ENCODE measurements at regions not wholly inside any gene's neighbourhood (a gene's known extent, or its start where the extent isn't known, plus 50 kb on each side); places are given as distances from the start of the nearest gene placed in this dataset.

- no peak for FAIRE-seq
Observed at GRCh38 chr7:51732951-51733350, 416.3 kb upstream of the COBL start.

DNA sequence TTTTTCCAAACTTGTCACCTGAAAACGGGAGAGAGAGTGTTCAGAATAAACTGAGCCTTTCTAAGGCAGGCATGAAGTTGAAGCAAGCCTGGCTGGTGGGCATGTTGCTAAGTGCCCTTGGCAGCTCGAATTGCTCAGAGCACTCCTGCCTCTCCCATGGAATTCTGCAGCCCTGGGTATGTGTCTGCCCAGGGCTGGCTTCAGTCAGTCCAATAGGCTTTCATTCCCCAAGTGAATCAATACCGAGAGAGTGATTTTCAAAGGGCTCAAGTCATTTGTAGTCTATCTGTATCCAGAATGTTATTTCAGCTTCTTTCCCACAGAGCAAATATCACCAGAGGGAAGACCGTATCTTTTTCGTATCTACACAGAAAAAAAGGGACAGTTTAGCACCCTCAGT is 415.5 kb upstream of the COBL start:
- no peak for FAIRE-seq

GRCh38 chr7:51731075-51731474 is 414.5 kb upstream of the COBL start:
- no peak for FAIRE-seq

DNA sequence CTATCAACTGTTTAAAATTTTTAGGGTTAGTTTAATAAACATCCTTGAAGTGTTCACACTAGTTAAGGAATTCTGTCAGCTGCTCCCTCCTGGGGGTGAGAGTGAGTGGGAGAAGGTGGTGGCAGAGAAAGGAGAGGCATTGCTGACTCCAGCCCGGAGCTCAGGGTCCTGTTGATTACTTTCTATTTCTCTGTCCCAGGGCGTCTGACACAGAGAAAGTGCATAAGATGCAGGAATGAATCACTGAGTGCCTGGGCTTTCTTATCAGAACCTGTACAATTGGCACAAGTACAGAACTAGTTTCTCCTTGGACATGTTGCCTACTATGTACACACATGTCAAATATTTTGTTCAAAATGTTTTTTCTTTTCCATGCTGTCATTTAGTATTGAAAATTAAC is 410.8 kb upstream of the COBL start:
- FAIRE-seq, result no peak

DNA sequence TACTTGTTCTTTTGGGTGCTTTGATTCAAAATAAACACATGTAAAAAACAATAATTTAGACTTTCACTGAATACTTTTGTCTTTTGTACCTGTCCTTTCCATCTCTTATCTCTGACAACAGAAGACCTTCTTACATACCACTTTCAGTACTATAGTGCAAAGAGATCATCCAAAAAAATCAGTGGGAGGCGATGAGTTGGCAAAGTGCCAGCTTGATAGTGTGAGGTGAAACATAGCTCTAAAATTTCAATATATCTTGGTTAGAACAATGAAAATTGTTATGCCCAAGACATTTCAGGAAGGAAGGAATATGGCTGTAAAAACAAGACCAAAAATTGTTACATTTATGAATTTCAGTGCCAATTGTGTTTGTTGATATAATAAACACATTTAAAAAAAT is 390.2 kb upstream of the COBL start:
- no peak for FAIRE-seq

DNA sequence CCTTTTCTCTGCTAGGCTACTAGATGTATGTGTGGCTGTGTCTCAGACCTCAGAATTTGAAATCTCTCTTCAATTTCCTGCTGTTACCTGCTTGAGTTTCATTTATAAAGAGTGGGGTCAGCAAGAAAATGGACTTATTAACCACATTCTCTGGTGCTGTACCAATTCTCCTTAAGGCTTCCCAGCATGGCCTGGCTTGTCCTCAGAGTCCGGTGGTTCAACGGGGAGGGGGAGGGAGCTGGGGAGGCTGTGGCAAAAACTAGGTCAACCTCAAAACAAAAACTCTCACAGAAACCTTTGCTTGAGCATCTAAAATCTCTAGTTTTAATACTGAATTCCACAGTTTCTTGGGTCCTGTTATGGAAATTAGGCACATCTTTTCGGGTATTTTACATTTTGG is 389.1 kb upstream of the COBL start:
- FAIRE-seq, result no peak

DNA sequence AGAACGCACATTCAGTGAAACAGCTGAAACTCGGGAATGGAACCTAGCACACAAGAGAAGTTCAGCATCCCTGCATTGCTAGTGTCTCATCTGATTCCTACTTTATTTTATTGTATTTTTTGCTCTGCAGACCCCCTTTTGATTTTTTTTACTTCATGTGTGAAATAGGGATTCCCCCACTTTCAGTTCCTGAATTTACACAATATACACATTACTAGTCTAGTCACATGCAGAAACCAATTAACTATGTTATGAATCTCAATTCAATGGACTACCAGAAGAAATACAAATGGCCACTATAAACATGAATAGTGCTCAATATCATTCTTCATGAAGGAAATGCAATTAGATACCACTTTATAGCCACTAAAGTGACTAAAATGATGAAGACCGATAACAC is 386.1 kb upstream of the COBL start:
- FAIRE-seq, result no peak

- no peak for FAIRE-seq
Observed at GRCh38 chr7:51701935-51702334, 385.3 kb upstream of the COBL start.

DNA sequence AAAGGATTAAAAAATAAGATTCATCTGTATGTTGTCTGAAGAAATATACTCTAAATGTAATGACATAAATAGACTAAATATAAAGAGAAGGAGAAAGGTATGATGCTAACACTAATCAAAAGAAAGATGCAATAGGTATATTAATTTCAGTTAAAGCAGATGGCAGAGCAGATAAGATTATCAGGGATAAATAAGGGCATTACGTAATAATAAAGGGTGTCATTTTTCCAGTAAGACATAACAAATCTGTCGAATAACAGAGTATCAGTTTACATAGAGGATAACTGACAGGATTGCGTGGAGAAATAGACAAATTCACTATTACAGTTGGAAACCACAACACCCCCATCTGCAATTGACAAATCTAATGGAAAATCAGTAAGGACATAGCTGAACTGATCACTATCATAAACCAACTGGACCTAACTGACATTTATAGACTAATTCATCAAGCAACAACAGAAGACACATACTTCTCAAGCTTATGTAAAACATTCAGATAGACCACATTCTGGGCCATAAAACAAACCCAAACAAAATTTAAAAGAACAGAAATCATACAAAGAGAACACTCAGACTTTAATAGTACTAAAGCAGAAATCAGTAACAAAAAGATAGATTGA is 384.1 kb upstream of the COBL start:
- FAIRE-seq, result no peak

DNA sequence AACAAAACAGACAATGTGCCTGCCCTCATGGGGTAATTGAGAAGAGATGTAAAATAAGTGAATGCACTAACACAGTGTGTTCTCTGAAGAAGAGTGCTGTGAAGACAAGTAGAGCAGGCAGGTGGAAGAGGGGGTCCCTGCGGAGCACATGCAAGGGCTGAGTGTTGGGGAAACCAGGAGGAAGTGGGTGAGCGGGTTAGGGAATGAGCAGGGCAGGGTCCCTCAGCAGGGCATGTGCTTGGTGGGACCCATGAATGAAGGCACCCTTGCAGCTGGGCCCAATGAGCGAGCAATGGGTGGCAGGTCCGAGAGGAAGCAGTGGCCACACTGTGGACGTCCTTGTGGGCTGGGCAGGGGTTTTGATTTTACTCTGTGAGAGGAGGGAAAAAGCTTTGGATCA is 376.6 kb upstream of the COBL start:
- FAIRE-seq, result no peak

DNA sequence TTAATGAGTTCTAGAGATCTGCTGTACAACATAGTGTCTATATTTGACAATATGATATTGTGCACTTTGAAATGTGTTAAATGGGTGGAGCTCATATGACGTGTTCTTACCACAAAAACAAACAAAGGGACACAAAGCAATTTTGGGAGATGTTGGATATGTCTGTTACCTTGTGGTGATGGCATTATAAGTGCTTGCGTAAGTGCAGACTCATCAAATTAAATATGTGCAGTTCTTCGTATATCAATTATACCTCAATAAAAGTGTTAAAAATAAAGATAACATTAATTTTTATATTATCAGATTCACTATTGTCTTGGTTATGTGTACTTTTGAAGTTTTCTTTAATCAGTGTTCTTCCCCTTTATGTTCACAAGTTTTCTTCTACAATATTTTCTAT is 372.9 kb upstream of the COBL start:
- FAIRE-seq, result no peak

- no peak for FAIRE-seq
Observed at GRCh38 chr7:51685794-51686193, 369.2 kb upstream of the COBL start.

- FAIRE-seq, result no peak
Observed at GRCh38 chr7:51680594-51681399, 364.2 kb upstream of the COBL start.

DNA sequence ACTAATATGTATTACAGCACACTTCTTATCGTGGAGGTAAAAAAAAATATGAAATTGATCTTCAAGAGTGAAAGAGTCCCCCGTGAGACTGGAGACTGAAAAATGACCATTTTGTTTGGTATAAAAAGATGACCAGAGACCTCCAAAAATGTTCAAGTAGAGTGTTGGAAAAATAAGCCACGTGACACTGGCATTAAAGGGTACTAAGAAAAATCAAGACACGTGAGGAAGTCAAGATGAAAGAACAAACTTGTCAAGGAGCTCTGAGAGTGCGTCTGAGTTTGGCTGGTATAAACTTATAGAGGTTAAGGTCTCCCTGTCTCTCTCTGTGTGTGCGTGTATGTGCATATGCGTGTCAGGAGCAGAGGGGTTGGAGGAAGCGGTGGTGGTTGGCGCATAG is 362.7 kb upstream of the COBL start:
- FAIRE-seq, result no peak

GRCh38 chr7:51666751-51667150 is 350.1 kb upstream of the COBL start:
- FAIRE-seq, result no peak

GRCh38 chr7:51666266-51666665 is 349.7 kb upstream of the COBL start:
- no peak for FAIRE-seq

- FAIRE-seq, result no peak
Observed at GRCh38 chr7:51665045-51665780, 348.6 kb upstream of the COBL start.

- no peak for FAIRE-seq
Observed at GRCh38 chr7:51660516-51660915, 343.9 kb upstream of the COBL start.

DNA sequence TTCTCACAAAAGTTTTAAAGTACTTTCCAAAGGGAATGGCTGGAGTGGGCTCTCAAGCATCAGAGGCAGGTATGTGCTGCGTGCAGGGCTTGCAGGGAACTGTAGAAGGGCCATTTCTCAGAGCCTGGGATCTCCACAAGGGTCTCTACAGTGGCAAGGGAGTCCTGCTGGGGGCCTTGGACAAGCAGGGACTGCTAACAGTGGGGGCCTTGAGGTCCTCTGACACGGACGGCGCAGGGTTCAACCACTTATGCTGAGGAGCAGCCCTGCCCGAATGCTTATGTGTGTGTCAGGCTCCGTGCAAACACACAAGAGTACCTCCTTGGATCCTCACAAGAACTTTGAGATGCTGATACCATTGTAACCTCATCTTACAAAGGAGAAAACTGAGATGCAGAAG is 342.1 kb upstream of the COBL start:
- no peak for FAIRE-seq

- no peak for FAIRE-seq
Observed at GRCh38 chr7:51647931-51648351, 331.3 kb upstream of the COBL start.

GRCh38 chr7:51647486-51647885 is 330.9 kb upstream of the COBL start:
- no peak for FAIRE-seq

- no peak for FAIRE-seq
Observed at GRCh38 chr7:51645702-51646298, 329.2 kb upstream of the COBL start.

GRCh38 chr7:51645255-51645654 is 328.6 kb upstream of the COBL start:
- no peak for FAIRE-seq

- FAIRE-seq, result no peak
Observed at GRCh38 chr7:51644216-51644615, 327.6 kb upstream of the COBL start.

Data from TTC549 (cell line).